ENCODE measurements at regions not wholly inside any gene's neighbourhood (a gene's known extent, or its start where the extent isn't known, plus 50 kb on each side); places are given as distances from the start of the nearest gene placed in this dataset.
"Not testable (repeated sequence)": the region's sequence is repeated elsewhere in the genome, so short reads cannot be mapped to it uniquely, and the experiment has no call there.

DNA sequence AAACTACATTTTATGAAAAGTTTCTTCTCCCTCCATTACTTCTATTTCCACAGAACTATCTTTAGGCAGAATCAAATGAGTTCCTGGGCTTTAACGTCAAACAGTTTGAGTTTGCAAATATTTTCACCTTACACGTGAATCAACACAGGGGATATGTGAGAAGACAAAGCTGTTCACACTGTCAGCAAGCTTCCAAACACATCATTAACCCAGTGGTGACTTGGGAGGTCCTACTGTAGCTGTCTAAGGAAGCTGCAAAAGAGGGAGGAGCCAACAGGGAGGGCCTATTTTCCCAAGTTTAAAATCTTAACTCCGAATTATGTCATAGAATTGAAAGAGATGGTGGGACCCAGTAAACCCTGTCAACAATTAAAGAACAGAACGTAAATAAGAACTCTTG, 337.8 kb upstream of the DNAJC19 start:
- TF ChIP-seq YY1 (IDR thresholded peaks at IDR 0.05; ENCODE audit: insufficient read depth, insufficient read length) (no peak), ZNF274 (IDR thresholded peaks at IDR 0.05; ENCODE audit: low read depth, low read length) (no peak)
- Histone ChIP-seq H3K9ac (ENCODE audit: insufficient read length, low read depth) (no peak overlapping the region), H3K4me3 (ENCODE audit: insufficient read length, low read depth) (no peak overlapping the region), H3K4me1 (ENCODE audit: insufficient read depth, insufficient read length) (no peaks in the 10 kb centered on the region), H3K9me3 (ENCODE audit: insufficient read depth, low read length) (no peaks in the 10 kb centered on the region), H3K36me3 (ENCODE audit: insufficient read depth, insufficient read length, low read length) (no peaks in the 10 kb centered on the region), H3K27me3 (ENCODE audit: insufficient read depth, insufficient read length) (no peaks in the 10 kb centered on the region)
- DNase-seq (ENCODE audit: low read depth, low spot score), result no peak

DNA sequence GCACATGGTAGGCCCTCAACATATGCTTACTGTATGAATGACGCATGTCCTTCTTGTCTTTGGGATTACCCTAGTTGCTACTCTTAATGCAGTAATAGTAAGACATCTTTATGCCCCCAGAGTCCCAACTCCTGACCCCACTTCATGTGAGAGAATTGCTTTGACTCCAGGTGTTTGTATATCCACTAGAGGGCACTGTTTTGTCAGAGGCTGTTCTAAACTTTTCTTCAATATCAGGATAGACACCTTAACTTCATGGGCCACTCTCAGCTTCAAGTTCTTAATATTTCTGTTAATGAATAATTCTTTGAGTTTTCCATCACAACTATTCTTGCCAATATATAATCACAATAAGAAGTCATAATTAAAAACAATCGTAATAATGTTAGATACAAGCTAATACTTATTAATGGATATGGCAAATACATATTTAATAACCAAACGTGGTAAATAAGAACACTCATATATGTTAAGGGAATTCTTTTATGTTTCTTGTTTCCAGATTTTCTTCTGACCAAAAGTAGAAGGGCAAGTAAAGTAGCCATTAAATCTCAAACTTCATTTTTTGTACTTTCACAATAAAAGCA, 337.2 kb upstream of the DNAJC19 start:
- no peak for DNase-seq (ENCODE audit: low read depth, low spot score)

DNA sequence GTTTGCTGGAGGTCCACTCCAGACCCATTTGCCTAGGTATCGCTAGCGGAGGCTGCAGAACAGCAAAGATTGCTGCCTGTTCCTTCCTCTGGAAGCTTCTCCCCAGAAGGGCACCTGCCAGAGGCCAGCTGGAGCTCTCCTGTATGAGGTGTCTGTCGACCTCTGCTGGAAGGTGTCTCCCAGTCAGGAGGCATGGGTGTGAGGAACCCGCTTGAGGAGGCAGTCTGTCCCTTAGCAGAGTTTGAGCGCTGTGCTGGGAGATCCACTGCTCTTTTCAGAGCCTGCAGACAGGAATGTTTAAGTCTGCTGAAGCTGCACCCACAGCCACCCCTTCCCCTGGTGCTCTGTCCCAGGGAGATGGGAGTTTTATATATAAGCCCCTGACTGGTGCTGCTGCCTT, 335.0 kb upstream of the DNAJC19 start:
- not testable (repeated sequence) for H3K27me3 ChIP-seq (ENCODE audit: insufficient read depth, insufficient read length); H3K9me3 ChIP-seq (ENCODE audit: insufficient read depth, low read length); H3K4me3 ChIP-seq (ENCODE audit: insufficient read length, low read depth); H3K9ac ChIP-seq (ENCODE audit: insufficient read length, low read depth); H3K4me1 ChIP-seq (ENCODE audit: insufficient read depth, insufficient read length); H3K36me3 ChIP-seq (ENCODE audit: insufficient read depth, insufficient read length, low read length); DNase-seq (ENCODE audit: low read depth, low spot score)

More for the DNA sequence above, 337.2 kb upstream of the DNAJC19 start:
- TF ChIP-seq SUZ12 (IDR thresholded peaks at IDR 0.05; ENCODE audit: extremely low read depth, insufficient read depth, insufficient read length), result no peak
- no peaks in the 10 kb centered on the region for H3K36me3 ChIP-seq (ENCODE audit: insufficient read depth, insufficient read length, low read length)
- H3K27me3 ChIP-seq (ENCODE audit: insufficient read depth, insufficient read length), result no peaks in the 10 kb centered on the region
- no peak overlapping the region for H3K9ac ChIP-seq (ENCODE audit: insufficient read length, low read depth)
- no peaks in the 10 kb centered on the region for H3K4me1 ChIP-seq (ENCODE audit: insufficient read depth, insufficient read length)
- H3K4me3 ChIP-seq (ENCODE audit: insufficient read length, low read depth), result no peak overlapping the region
- no peaks in the 10 kb centered on the region for H3K9me3 ChIP-seq (ENCODE audit: insufficient read depth, low read length)

DNA sequence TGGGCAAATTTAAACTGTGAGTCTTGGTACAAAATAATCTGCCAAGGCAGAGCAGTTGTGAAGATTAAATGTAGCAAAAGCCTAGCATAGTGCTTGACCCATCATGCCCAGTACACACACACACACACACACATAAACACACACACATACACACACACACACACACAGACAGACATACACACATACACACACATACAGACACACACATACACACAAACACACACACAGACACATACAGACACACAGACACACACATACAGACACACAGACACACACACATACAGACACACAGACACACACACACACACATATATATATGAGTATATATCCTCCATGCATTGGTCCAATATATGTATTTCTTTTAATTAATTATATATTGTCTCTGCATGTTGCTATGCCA, 328.8 kb upstream of the DNAJC19 start:
- no peaks in the 10 kb centered on the region for H3K4me1 ChIP-seq (ENCODE audit: insufficient read depth, insufficient read length)
- H3K9me3 ChIP-seq (ENCODE audit: insufficient read depth, low read length), result no peaks in the 10 kb centered on the region
- no peak for DNase-seq (ENCODE audit: low read depth, low spot score)
- H3K27me3 ChIP-seq (ENCODE audit: insufficient read depth, insufficient read length), result no peaks in the 10 kb centered on the region
- no peak overlapping the region for H3K4me3 ChIP-seq (ENCODE audit: insufficient read length, low read depth)
- H3K36me3 ChIP-seq (ENCODE audit: insufficient read depth, insufficient read length, low read length), result no peaks in the 10 kb centered on the region
- H3K9ac ChIP-seq (ENCODE audit: insufficient read length, low read depth), result no peak overlapping the region
- no peak for TF ChIP-seq SUZ12 (IDR thresholded peaks at IDR 0.05; ENCODE audit: extremely low read depth, insufficient read depth, insufficient read length)
- TF ChIP-seq ZNF274 (IDR thresholded peaks at IDR 0.05; ENCODE audit: low read depth, low read length), result no peak
- no peak for TF ChIP-seq YY1 (IDR thresholded peaks at IDR 0.05; ENCODE audit: insufficient read depth, insufficient read length)

DNA sequence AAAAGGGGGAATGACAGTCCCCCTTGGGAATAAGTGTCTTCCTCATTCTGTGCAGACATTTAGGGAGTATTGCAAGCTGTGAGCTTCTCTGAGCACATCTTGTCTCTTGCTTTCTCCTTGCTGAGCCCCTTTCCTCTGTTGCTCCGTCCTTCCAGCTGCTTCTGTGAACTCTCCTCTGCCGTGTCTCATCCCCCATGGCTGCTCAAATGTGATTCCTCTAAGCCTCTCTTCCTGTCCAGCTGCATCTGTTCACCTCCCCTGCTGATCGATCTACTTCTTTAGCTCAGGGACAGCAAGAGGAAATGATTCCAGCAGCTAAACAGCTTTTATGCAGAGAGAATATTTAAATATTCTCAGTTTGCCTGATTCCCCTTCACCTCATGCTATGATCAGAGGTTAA, 328.0 kb upstream of the DNAJC19 start:
- Histone ChIP-seq H3K9me3 (ENCODE audit: insufficient read depth, low read length) (no peaks in the 10 kb centered on the region), H3K27me3 (ENCODE audit: insufficient read depth, insufficient read length) (no peaks in the 10 kb centered on the region), H3K9ac (ENCODE audit: insufficient read length, low read depth) (no peak overlapping the region), H3K4me1 (ENCODE audit: insufficient read depth, insufficient read length) (no peaks in the 10 kb centered on the region), H3K4me3 (ENCODE audit: insufficient read length, low read depth) (no peak overlapping the region), H3K36me3 (ENCODE audit: insufficient read depth, insufficient read length, low read length) (no peaks in the 10 kb centered on the region)
- DNase-seq (ENCODE audit: low read depth, low spot score), result no peak
- TF ChIP-seq SUZ12 (IDR thresholded peaks at IDR 0.05; ENCODE audit: extremely low read depth, insufficient read depth, insufficient read length) (no peak), YY1 (IDR thresholded peaks at IDR 0.05; ENCODE audit: insufficient read depth, insufficient read length) (no peak), ZNF274 (IDR thresholded peaks at IDR 0.05; ENCODE audit: low read depth, low read length) (no peak)

DNA sequence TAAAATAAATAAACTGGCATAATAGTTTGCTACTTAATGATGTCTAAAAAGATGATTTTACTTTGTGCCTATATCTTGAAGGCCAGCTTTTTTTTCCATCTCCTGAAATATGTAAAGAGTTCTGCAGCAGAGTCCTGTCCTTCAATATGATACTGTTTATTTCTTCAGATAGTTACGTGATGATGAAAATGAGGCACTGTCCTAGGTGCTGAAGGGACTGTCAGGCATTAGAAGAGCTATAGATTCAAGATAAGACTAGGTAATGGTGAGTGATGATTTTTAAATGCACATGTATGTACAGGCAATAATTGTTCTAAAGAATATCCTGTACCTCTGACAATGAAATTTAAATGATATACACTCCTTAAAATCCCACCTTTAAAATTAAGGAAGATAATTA, 326.9 kb upstream of the DNAJC19 start:
- Histone ChIP-seq H3K9me3 (ENCODE audit: insufficient read depth, low read length) (no peaks in the 10 kb centered on the region), H3K4me1 (ENCODE audit: insufficient read depth, insufficient read length) (no peaks in the 10 kb centered on the region), H3K9ac (ENCODE audit: insufficient read length, low read depth) (no peak overlapping the region), H3K4me3 (ENCODE audit: insufficient read length, low read depth) (no peak overlapping the region), H3K27me3 (ENCODE audit: insufficient read depth, insufficient read length) (no peaks in the 10 kb centered on the region), H3K36me3 (ENCODE audit: insufficient read depth, insufficient read length, low read length) (no peaks in the 10 kb centered on the region)
- no peak for TF ChIP-seq YY1 (IDR thresholded peaks at IDR 0.05; ENCODE audit: insufficient read depth, insufficient read length)
- TF ChIP-seq SUZ12 (IDR thresholded peaks at IDR 0.05; ENCODE audit: extremely low read depth, insufficient read depth, insufficient read length), result no peak
- no peak for DNase-seq (ENCODE audit: low read depth, low spot score)

DNA sequence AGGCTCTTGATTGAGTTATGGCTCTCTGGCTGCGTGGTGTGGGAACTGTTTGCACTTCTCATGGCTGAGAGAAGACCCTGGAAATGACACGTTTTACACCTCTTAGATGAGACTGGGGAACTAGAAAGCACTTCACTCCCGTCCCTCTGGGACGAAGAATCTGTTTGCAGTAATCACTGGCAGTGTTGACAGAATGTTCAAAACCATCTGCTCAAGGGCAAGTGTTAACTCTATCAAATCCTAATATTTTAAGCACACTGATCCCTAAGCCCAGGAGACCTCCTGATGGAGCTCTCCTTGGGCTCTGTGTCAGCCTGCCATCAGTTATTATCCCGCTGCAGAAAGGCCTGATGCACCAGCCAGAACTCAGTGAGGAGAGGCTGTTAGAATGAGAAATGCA, 323.8 kb upstream of the DNAJC19 start:
- Histone ChIP-seq H3K36me3 (ENCODE audit: insufficient read depth, insufficient read length, low read length) (no peaks in the 10 kb centered on the region), H3K9me3 (ENCODE audit: insufficient read depth, low read length) (no peaks in the 10 kb centered on the region), H3K4me3 (ENCODE audit: insufficient read length, low read depth) (no peak overlapping the region), H3K27me3 (ENCODE audit: insufficient read depth, insufficient read length) (no peaks in the 10 kb centered on the region), H3K9ac (ENCODE audit: insufficient read length, low read depth) (no peak overlapping the region), H3K4me1 (ENCODE audit: insufficient read depth, insufficient read length) (no peaks in the 10 kb centered on the region)
- no peak for TF ChIP-seq ZNF274 (IDR thresholded peaks at IDR 0.05; ENCODE audit: low read depth, low read length)
- TF ChIP-seq YY1 (IDR thresholded peaks at IDR 0.05; ENCODE audit: insufficient read depth, insufficient read length), result no peak
- no peak for TF ChIP-seq SUZ12 (IDR thresholded peaks at IDR 0.05; ENCODE audit: extremely low read depth, insufficient read depth, insufficient read length)
- no peak for DNase-seq (ENCODE audit: low read depth, low spot score)

DNA sequence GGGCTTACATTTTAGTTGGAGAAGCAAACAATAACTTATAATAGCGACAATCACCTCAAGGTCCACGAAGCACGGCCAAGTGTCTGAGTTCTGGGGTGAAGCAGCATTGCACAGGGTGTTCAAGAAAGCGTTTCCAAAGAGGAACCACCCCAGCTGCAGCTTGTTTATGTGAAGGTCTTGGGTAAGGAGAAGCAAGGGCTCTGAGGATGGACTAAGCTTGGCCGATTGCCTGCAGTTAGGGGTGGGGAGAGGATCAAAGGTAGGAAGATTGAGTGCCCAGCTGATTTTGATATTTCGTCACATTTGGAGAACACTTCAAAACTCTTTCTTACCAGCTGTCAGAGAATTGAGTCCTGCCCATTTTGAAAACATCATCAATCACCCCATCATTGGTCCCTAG, 321.6 kb upstream of the DNAJC19 start:
- no peak for TF ChIP-seq ZNF274 (IDR thresholded peaks at IDR 0.05; ENCODE audit: low read depth, low read length)
- TF ChIP-seq SUZ12 (IDR thresholded peaks at IDR 0.05; ENCODE audit: extremely low read depth, insufficient read depth, insufficient read length), result no peak
- no peak for TF ChIP-seq YY1 (IDR thresholded peaks at IDR 0.05; ENCODE audit: insufficient read depth, insufficient read length)
- H3K9ac ChIP-seq (ENCODE audit: insufficient read length, low read depth), result no peak overlapping the region
- no peak overlapping the region for H3K4me3 ChIP-seq (ENCODE audit: insufficient read length, low read depth)
- no peaks in the 10 kb centered on the region for H3K27me3 ChIP-seq (ENCODE audit: insufficient read depth, insufficient read length)
- H3K4me1 ChIP-seq (ENCODE audit: insufficient read depth, insufficient read length), result no peaks in the 10 kb centered on the region
- no peaks in the 10 kb centered on the region for H3K9me3 ChIP-seq (ENCODE audit: insufficient read depth, low read length)
- no peaks in the 10 kb centered on the region for H3K36me3 ChIP-seq (ENCODE audit: insufficient read depth, insufficient read length, low read length)
- DNase-seq (ENCODE audit: low read depth, low spot score), result no peak

Measured in NT2/D1 (cell line).